ENCODE measurements at regions not wholly inside any gene's neighbourhood (a gene's known extent, or its start where the extent isn't known, plus 50 kb on each side); places are given as distances from the start of the nearest gene placed in this dataset.

- no peak for DNase-seq (ENCODE audit: low read depth, low spot score)
- no peak overlapping the region for H3K4me3 ChIP-seq (ENCODE audit: low read depth, low read length)
- in situ Hi-C loops (cut with HindIII; ENCODE audit: low sequenced_read_pairs) = no loop called here
- no peak for TF ChIP-seq CTCF (IDR thresholded peaks at IDR 0.05; ENCODE audit: low read depth, low read length)
Measured at GRCh38 chr18:57853133-57853532, 50.0 kb upstream of the ATP8B1 start.

All from astrocyte of the spinal cord (primary cell).